HepG2 (cell line): ENCODE measurements at regions not wholly inside any gene's neighbourhood (a gene's known extent, or its start where the extent isn't known, plus 50 kb on each side); places are given as distances from the start of the nearest gene placed in this dataset.

ENCODE experiments used
- ATAC-seq: fragments of 200-7000 bp; cut with Tn5 transposase; 3 replicates; pipeline ENCODE4 v1.9.1; 2020; ENCODE audit warnings: mild to moderate bottlenecking, moderate library complexity
- BruUV-seq: library from RNA; stranded (reverse); fragments of 400-500 nt; replicated peaks from 2 replicates; lab custom pipeline; 2021; lab: Mats Ljungman, UMichigan
- CTCF ChIA-PET: fragments of 300-600 bp; formaldehyde crosslinking; extraction: SDS; loops from one replicate; lab custom pipeline; 2021; ENCODE audit warnings: low total read pairs, inconsistent platforms, low intra/inter-chr PET ratio; lab: Yijun Ruan, JAX
- POLR2A ChIA-PET: fragments of 350-600 bp; sonication (Branson Sonifier 250); formaldehyde crosslinking; loops from one replicate; lab custom pipeline; 2020; ENCODE audit warnings: antibody characterized with exemption, inconsistent platforms; lab: Yijun Ruan, JAX
- DNase-seq: peaks from one replicate; pipeline ENCODE4 v3.0.0-alpha.2; 2015; ENCODE audit warnings: low spot score
- FAIRE-seq: peaks from 3 replicates; lab custom pipeline; 2011; peaks lifted over from hg19 to GRCh38; lab: Jason Lieb, UNC
- H2AFZ ChIP-seq: one replicate; pipeline ENCODE4 v1.6.1; 2011; ENCODE audit warnings: low read length, inconsistent platforms
- H3K27ac ChIP-seq: fragments of 300-600 bp; 3 replicates; pipeline ENCODE4 v1.8.0; 2011; ENCODE audit warnings: mixed run types, mild to moderate bottlenecking, mixed read lengths, low read length, inconsistent platforms; ENCODE audit not compliant: insufficient read depth; ENCODE audit errors: extremely low read length
- H3K27me3 ChIP-seq, 2 experiments: fragments of 200-600 bp in 1 of 2; 2 replicates in 1 of 2; 3 replicates in 1 of 2; pipeline versions ENCODE4 v1.6.0 to v1.8.0; 2011; ENCODE audit warnings: low read length in 2 of 2, mild to moderate bottlenecking in 2 of 2, moderate library complexity in 2 of 2, inconsistent platforms in 1 of 2; ENCODE audit not compliant: insufficient read depth in 2 of 2, control insufficient read depth in 1 of 2
- H3K36me3 ChIP-seq, 2 experiments: fragments of 200-600 bp in 1 of 2; replicated peaks in 1 of 2; 2 replicates in 1 of 2; 3 replicates in 1 of 2; pipeline versions ENCODE4 v1.5.1 to v1.8.0; 2011; ENCODE audit warnings: low read length in 2 of 2, inconsistent platforms in 1 of 2; ENCODE audit not compliant: insufficient read depth in 2 of 2, control insufficient read depth in 1 of 2
- H3K4me1 ChIP-seq: 2 replicates; pipeline ENCODE4 v1.5.1; 2012; ENCODE audit warnings: low read length, inconsistent platforms; ENCODE audit not compliant: insufficient read depth
- H3K4me2 ChIP-seq: 2 replicates; pipeline ENCODE4 v1.6.0; 2011; ENCODE audit warnings: low read depth, low read length, inconsistent platforms
- H3K4me3 ChIP-seq, 3 experiments: fragments of 200-600 bp in 1 of 3; sonication (generic), shearing (Covaris generic) in 1 of 3; replicated peaks in 1 of 3; 2 replicates each; pipeline ENCODE4 v1.5.1; 2011 to 2016; ENCODE audit warnings: low read length in 3 of 3, inconsistent platforms in 2 of 3, low read depth in 2 of 3, mild to moderate bottlenecking in 2 of 3, control low read depth in 1 of 3, mixed read lengths in 1 of 3; ENCODE audit not compliant: insufficient read depth in 1 of 3
- H3K79me2 ChIP-seq: one replicate; pipeline ENCODE4 v1.6.1; 2011; ENCODE audit warnings: low read length, inconsistent platforms; ENCODE audit not compliant: insufficient read depth
- H3K9ac ChIP-seq: 2 replicates; pipeline ENCODE4 v1.6.0; 2011; ENCODE audit warnings: mild to moderate bottlenecking, low read depth, low read length, inconsistent platforms; ENCODE audit not compliant: insufficient read depth
- H3K9me3 ChIP-seq: 2 replicates; pipeline ENCODE4 v1.5.1; 2012; ENCODE audit warnings: mild to moderate bottlenecking, low read length
- H4K20me1 ChIP-seq: 2 replicates; pipeline ENCODE4 v1.6.0; 2011; ENCODE audit warnings: inconsistent platforms, mild to moderate bottlenecking, low read length, moderate library complexity; ENCODE audit not compliant: insufficient read depth
- BRCA1 ChIP-seq: sonication (generic); formaldehyde crosslinking; IDR thresholded peaks from 2 replicates; pipeline ENCODE4 v1.4.0; 2020; ENCODE audit warnings: missing genetic modification reagents
- FLYWCH1 ChIP-seq: sonication (generic); formaldehyde crosslinking; IDR thresholded peaks from 2 replicates; pipeline ENCODE4 v1.8.1; 2023; ENCODE audit warnings: mild to moderate bottlenecking, missing genetic modification reagents
- GATAD2A ChIP-seq: IDR thresholded peaks from 2 replicates; pipeline ENCODE4 v1.6.1; 2016
- KLF16 ChIP-seq, 2 experiments: sonication (generic) in 1 of 2; formaldehyde crosslinking in 1 of 2; IDR thresholded peaks; 2 replicates each; pipeline versions ENCODE4 v1.6.1 to v1.8.0; 2016 to 2023; ENCODE audit warnings: missing genetic modification reagents in 2 of 2, missing compliant biosample characterization in 1 of 2
- PRPF4 ChIP-seq: fragments of 200-400 bp; formaldehyde crosslinking; IDR thresholded peaks from 2 replicates; pipeline ENCODE4 v1.6.1; 2016; ENCODE audit warnings: low read length, low read depth; ENCODE audit not compliant: poor library complexity, severe bottlenecking
- PTBP1 ChIP-seq: fragments of 200-400 bp; formaldehyde crosslinking; IDR thresholded peaks from 2 replicates; pipeline ENCODE4 v1.6.1; 2018; ENCODE audit warnings: low read length, low read depth; ENCODE audit not compliant: poor library complexity, severe bottlenecking
- RERE ChIP-seq: IDR thresholded peaks from 2 replicates; pipeline ENCODE4 v1.6.1; 2016; ENCODE audit warnings: low read depth, missing genetic modification reagents, missing compliant biosample characterization
- SCMH1 ChIP-seq: sonication (generic); formaldehyde crosslinking; IDR thresholded peaks from 2 replicates; pipeline ENCODE4 v1.9.0; 2021; ENCODE audit warnings: missing genetic modification reagents, mild to moderate bottlenecking, borderline replicate concordance
- SMAD9 ChIP-seq: sonication (generic); formaldehyde crosslinking; IDR thresholded peaks from 2 replicates; pipeline ENCODE4 v1.5.1; 2020; ENCODE audit warnings: mild to moderate bottlenecking, missing genetic modification reagents
- ZNF224 ChIP-seq: sonication (generic); formaldehyde crosslinking; IDR thresholded peaks from 2 replicates; pipeline ENCODE4 v1.5.0; 2020; ENCODE audit warnings: mild to moderate bottlenecking, missing genetic modification reagents
- ZNF317 ChIP-seq: sonication (generic); formaldehyde crosslinking; IDR thresholded peaks from 2 replicates; pipeline ENCODE4 v1.5.0; 2020; ENCODE audit warnings: mild to moderate bottlenecking, missing genetic modification reagents
- ZNF672 ChIP-seq: sonication (generic); formaldehyde crosslinking; IDR thresholded peaks from 2 replicates; pipeline ENCODE4 v1.8.1; 2022; ENCODE audit warnings: missing genetic modification reagents
- ZNF792 ChIP-seq: IDR thresholded peaks from 2 replicates; pipeline ENCODE4 v1.6.1; 2016
- ZNF850 ChIP-seq: sonication (generic); formaldehyde crosslinking; conservative IDR thresholded peaks from 2 replicates; pipeline ENCODE4 v1.9.0; 2021; ENCODE audit warnings: mild to moderate bottlenecking, missing genetic modification reagents
- ZNF891 ChIP-seq: sonication (generic); formaldehyde crosslinking; IDR thresholded peaks from 2 replicates; pipeline ENCODE4 v1.5.0; 2020; ENCODE audit warnings: mild to moderate bottlenecking, missing genetic modification reagents
- WGBS: methylation state at CpG from one replicate; pipeline ENCODE4 v1.1.6; 2017; ENCODE audit warnings: low lambda C conversion rate; 5-methylcytosine and 5-hydroxymethylcytosine counted together
- in situ Hi-C: cut with HindIII; loops from 2 replicates; pipeline ENCODE4 v1.10.0; 2017; ENCODE audit warnings: low pct_unique_long_range_greater_than_20kb; ENCODE audit not compliant: extremely low pct_ligation_motif_present
- intact Hi-C: fragments of 100-400 bp; cut with micrococcal nuclease; formaldehyde crosslinking; loops from one replicate; pipeline ENCODE4 v1.10.0; 2022; ENCODE audit not compliant: unreplicated experiment
- TF ChIP-seq, protein P1 (sequence below): sonication (generic); formaldehyde crosslinking; IDR thresholded peaks from 2 replicates; pipeline ENCODE4 v1.4.0; 2020; ENCODE audit warnings: missing genetic modification reagents
- TF ChIP-seq, protein P2 (sequence below): sonication (generic); formaldehyde crosslinking; IDR thresholded peaks from 2 replicates; pipeline ENCODE4 v1.4.0; 2020; ENCODE audit warnings: mild to moderate bottlenecking, missing genetic modification reagents

DNA sequence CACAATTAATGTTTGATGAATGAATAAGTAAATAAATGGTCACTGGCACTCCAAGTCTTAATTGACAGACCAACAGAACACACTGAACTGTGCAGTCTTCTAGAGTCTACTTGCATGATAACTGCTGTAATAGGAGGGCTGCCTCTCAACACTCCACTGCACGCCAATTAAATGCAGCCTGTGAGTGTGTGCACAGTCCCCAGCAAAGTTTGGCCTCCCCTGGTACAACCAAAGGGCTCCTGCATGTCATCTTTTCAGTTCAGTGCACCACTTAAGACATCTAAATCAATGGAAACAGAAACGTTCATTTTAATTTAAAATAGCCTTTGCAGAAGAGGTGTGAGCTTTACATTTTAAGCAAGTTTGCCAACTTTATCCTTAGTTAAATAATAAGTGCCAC lies 121.7 kb upstream of the USP15 start (continued):
- TF ChIP-seq ZNF672 (CRISPR knock-in tag): no peak

GRCh38 chr12:62146318-62146717 lies 113.9 kb upstream of the USP15 start:
- Histone ChIP-seq H3K4me3 (no peak overlapping the region), H3K9ac (no peak overlapping the region), H3K27me3 (no peaks in the 10 kb centered on the region), H2AFZ (no peak overlapping the region), H3K9me3 (no peaks in the 10 kb centered on the region), H3K36me3 (no peaks in the 10 kb centered on the region), H3K4me2 (no peak overlapping the region), H3K4me1 (no peaks in the 10 kb centered on the region), H3K79me2 (no peaks in the 10 kb centered on the region), H3K27ac (no peak overlapping the region), H4K20me1 (no peaks in the 10 kb centered on the region)
- POLR2A ChIA-PET: no interaction called here
- CTCF ChIA-PET: no interaction called here
- in situ Hi-C loops: no loop called here
- 2% methylated on average over 3 of the region's 3 CpGs for WGBS
- DNase-seq (no peak), ATAC-seq (no peak), FAIRE-seq (no peak)
- intact Hi-C loops: no loop called here
- BruUV-seq: no TSS peak
- TF ChIP-seq PRPF4: no peak
- no peak for TF ChIP-seq RERE (CRISPR knock-in tag)
- TF ChIP-seq SCMH1 (CRISPR knock-in tag): no peak
- TF ChIP-seq GATAD2A (CRISPR knock-in tag): no peak
- no peak for TF ChIP-seq BRCA1
- TF ChIP-seq ZNF317 (CRISPR knock-in tag): no peak
- TF ChIP-seq PTBP1: no peak
- no peak for TF ChIP-seq ZNF792 (CRISPR knock-in tag)
- no peak for TF ChIP-seq ZNF224 (CRISPR knock-in tag)
- TF ChIP-seq ZNF850 (CRISPR knock-in tag): no peak
- no peak for TF ChIP-seq FLYWCH1 (CRISPR knock-in tag)
- TF ChIP-seq KLF16 (CRISPR knock-in tag; IDR thresholded peaks at IDR 0.05): no peak
- TF ChIP-seq ZNF891 (CRISPR knock-in tag): no peak
- TF ChIP-seq SMAD9 (CRISPR knock-in tag): no peak
- TF ChIP-seq, protein P1, sequence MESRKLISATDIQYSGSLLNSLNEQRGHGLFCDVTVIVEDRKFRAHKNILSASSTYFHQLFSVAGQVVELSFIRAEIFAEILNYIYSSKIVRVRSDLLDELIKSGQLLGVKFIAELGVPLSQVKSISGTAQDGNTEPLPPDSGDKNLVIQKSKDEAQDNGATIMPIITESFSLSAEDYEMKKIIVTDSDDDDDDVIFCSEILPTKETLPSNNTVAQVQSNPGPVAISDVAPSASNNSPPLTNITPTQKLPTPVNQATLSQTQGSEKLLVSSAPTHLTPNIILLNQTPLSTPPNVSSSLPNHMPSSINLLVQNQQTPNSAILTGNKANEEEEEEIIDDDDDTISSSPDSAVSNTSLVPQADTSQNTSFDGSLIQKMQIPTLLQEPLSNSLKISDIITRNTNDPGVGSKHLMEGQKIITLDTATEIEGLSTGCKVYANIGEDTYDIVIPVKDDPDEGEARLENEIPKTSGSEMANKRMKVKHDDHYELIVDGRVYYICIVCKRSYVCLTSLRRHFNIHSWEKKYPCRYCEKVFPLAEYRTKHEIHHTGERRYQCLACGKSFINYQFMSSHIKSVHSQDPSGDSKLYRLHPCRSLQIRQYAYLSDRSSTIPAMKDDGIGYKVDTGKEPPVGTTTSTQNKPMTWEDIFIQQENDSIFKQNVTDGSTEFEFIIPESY (CRISPR knock-in tag): no peak
- TF ChIP-seq, protein P2, sequence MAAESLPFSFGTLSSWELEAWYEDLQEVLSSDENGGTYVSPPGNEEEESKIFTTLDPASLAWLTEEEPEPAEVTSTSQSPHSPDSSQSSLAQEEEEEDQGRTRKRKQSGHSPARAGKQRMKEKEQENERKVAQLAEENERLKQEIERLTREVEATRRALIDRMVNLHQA: no peak
